Esophagus squamous epithelium (tissue), 5 donors: ENCODE measurements at regions not wholly inside any gene's neighbourhood (a gene's known extent, or its start where the extent isn't known, plus 50 kb on each side); places are given as distances from the start of the nearest gene placed in this dataset.

Experiments
- DNase-seq: peaks from one replicate; lab custom pipeline; 2025; lab: John Stamatoyannopoulos, UW
- H3K27ac ChIP-seq, 4 donors: fragments of 200-600 bp; sonication (generic); one replicate each; pipeline ENCODE4 v1.5.1; 2016 to 2019; ENCODE audit warnings: mild to moderate bottlenecking in 1 of 4
- H3K27me3 ChIP-seq, 4 donors: fragments of 200-600 bp; sonication (generic); 1 replicate in 3 of 4; 2 replicates in 1 of 4; pipeline versions ENCODE4 v1.5.1 to v1.6.0; 2017 to 2021; ENCODE audit warnings: antibody characterized with exemption in 1 of 4
- H3K36me3 ChIP-seq, 3 donors: fragments of 200-600 bp; sonication (generic); one replicate each; pipeline ENCODE4 v1.5.1; 2016 to 2019
- H3K4me1 ChIP-seq, 3 donors: fragments of 200-600 bp; sonication (generic); one replicate each; pipeline ENCODE4 v1.5.1; 2017 to 2019
- H3K4me3 ChIP-seq, 4 donors: fragments of 200-600 bp; sonication (generic); 1 replicate in 3 of 4; 2 replicates in 1 of 4; pipeline ENCODE4 v1.5.1; 2016 to 2019; ENCODE audit warnings: mild to moderate bottlenecking in 2 of 4, moderate library complexity in 1 of 4
- H3K9me3 ChIP-seq, 3 donors: fragments of 200-600 bp; sonication (generic); one replicate each; pipeline ENCODE4 v1.5.1; 2016 to 2019
- CTCF ChIP-seq, 6 experiments: fragments of 450-650 bp in 4 of 6; fragments of 200-600 bp in 2 of 6; sonication (generic) in 2 of 6; IDR thresholded peaks; one replicate each; pipeline ENCODE4 v1.5.1; 2016 to 2019; ENCODE audit warnings: antibody characterized with exemption in 6 of 6, mild to moderate bottlenecking in 4 of 6, moderate library complexity in 4 of 6
- POLR2A ChIP-seq, 4 donors: fragments of 450-650 bp; IDR thresholded peaks; one replicate each; pipeline ENCODE4 v1.6.1; 2017; ENCODE audit warnings: antibody characterized with exemption in 4 of 4, mild to moderate bottlenecking in 4 of 4, moderate library complexity in 3 of 4
- WGBS, 2 donors: methylation state at CpG; one replicate each; pipeline ENCODE4 v1.1.5; 2018; 5-methylcytosine and 5-hydroxymethylcytosine counted together
- intact Hi-C: fragments of 100-400 bp; cut with DNase I; formaldehyde crosslinking; loops from one replicate; pipeline ENCODE4 v1.15.0; 2022
- donor health status: DM: yes; HTN: yes; CAD: no.

DNA sequence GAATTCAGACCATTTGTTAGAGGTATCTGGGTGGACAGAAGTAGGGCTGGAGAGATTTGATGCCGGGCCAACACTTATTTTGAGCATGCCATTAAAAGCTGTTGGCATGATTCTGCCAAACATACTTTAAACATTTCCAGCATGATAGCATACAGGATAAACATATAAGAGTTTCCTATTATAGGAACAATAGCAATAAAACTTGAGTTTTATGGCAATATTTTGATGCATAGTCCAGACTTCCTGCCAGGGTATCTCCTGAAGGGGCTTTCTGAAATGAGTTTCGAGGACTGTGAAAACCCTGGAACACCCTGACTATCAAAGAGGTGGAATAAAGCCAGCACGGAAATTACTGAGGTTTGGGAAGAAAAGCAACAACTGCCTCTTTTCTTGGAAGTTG is 1398.0 kb upstream of the NXPH2 start:
- no peak for DNase-seq
- no peak overlapping the region for H3K27ac ChIP-seq
- H3K4me3 ChIP-seq, result no peak overlapping the region
- WGBS, 2 donors, result 36% methylated on average over 3 of the region's 3 CpGs
- no peaks in the 10 kb centered on the region for H3K36me3 ChIP-seq
- H3K4me1 ChIP-seq, result no peaks in the 10 kb centered on the region
- intact Hi-C loops, result no loop called here
- H3K9me3 ChIP-seq, result no peaks in the 10 kb centered on the region
- TF ChIP-seq CTCF (IDR thresholded peaks at IDR 0.05) (no peak), POLR2A (IDR thresholded peaks at IDR 0.05) (no peak)
- no peaks in the 10 kb centered on the region for H3K27me3 ChIP-seq

DNA sequence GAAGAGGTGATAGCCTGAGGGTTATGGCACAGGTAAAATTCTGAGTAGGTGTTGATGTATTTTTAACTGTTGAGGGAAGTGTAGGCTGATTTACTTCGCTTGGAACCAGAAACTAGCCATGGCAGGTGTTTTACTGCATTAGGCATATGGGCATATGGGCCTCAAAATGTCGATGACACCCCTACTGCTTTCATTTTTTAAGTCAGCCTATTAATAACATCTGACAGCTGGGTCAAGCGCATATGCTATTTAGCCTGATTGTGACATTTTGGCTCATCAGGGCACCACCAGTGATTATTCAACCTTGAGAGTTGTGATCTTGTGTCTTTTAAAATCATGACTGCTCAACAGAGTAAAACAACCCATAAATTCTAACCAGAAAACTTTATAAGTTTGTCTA is 1396.9 kb upstream of the NXPH2 start:
- DNase-seq, result no peak
- no peak for TF ChIP-seq POLR2A (IDR thresholded peaks at IDR 0.05)
- no peak for TF ChIP-seq CTCF (IDR thresholded peaks at IDR 0.05)
- 47 to 63% methylated on average over 3 of the region's 3 CpGs for WGBS, 2 donors
- Histone ChIP-seq H3K4me3 (no peak overlapping the region), H3K9me3 (no peaks in the 10 kb centered on the region), H3K36me3 (no peaks in the 10 kb centered on the region), H3K27ac (no peak overlapping the region), H3K27me3 (no peaks in the 10 kb centered on the region), H3K4me1 (no peaks in the 10 kb centered on the region)
- intact Hi-C loops, result no loop called here

DNA sequence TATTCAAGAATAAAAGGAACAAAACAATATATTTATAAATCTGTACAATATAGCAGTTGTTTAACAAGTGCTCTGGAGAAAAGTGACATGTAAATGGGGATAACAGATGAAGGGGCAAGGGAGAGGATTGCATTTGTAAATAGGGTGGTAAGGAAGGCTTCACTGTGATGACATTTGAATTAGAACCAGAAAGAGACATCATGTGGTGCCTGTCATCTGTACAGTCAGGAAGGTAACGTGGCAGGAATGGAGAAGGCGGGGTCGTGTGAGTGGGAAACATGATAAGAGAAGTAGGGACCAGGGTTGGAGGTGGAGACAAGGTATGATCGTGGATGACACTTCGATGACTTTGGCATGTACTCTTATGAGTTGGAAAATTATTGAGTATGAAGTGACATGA is 1393.6 kb upstream of the NXPH2 start:
- no peaks in the 10 kb centered on the region for H3K4me1 ChIP-seq
- TF ChIP-seq CTCF (IDR thresholded peaks at IDR 0.05) (no peak), POLR2A (IDR thresholded peaks at IDR 0.05) (no peak)
- H3K4me3 ChIP-seq, result no peak overlapping the region
- H3K27me3 ChIP-seq, result no peaks in the 10 kb centered on the region
- intact Hi-C loops, result no loop called here
- H3K9me3 ChIP-seq, result no peaks in the 10 kb centered on the region
- H3K36me3 ChIP-seq, result no peaks in the 10 kb centered on the region
- no peak for DNase-seq
- 65 to 69% methylated on average over 5 of the region's 5 CpGs for WGBS, 2 donors
- H3K27ac ChIP-seq, result no peak overlapping the region

DNA sequence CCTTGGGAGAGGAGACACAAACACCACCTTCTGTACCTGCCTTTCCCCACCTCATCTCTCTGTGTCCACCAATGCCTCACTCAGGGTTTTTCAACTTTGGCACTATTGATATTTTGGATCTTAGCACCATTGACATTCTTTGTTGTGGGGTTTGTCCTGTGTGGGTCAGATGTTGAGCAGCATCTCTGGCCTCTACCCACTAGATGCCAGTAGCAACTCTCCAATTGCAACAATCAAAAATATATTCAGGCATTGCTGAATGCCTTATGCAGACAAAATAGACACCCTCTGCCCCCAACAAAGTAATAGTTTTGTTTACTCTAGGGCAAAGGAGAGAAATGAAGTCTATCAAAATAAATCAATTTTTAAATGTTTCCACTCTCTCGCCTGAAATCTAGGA is 1384.3 kb upstream of the NXPH2 start:
- Histone ChIP-seq H3K27ac (no peak overlapping the region), H3K4me1 (no peaks in the 10 kb centered on the region), H3K4me3 (no peak overlapping the region), H3K36me3 (no peaks in the 10 kb centered on the region), H3K9me3 (peaks cover 0 to 9% (median 0%) of the 10 kb centered on the region in 3 donors), H3K27me3 (no peaks in the 10 kb centered on the region)
- 54 to 59% methylated on average over 1 of the region's 1 CpG for WGBS, 2 donors
- TF ChIP-seq CTCF (IDR thresholded peaks at IDR 0.05) (no peak), POLR2A (IDR thresholded peaks at IDR 0.05) (no peak)
- intact Hi-C loops, result no loop called here
- no peak for DNase-seq

GRCh38 chr2:140158259-140158658 is 1378.1 kb upstream of the NXPH2 start:
- Histone ChIP-seq H3K27me3 (no peaks in the 10 kb centered on the region), H3K36me3 (no peaks in the 10 kb centered on the region), H3K9me3 (no peaks in the 10 kb centered on the region), H3K27ac (no peak overlapping the region), H3K4me3 (no peak overlapping the region), H3K4me1 (no peaks in the 10 kb centered on the region)
- 45 to 46% methylated on average over 2 of the region's 2 CpGs for WGBS, 2 donors
- DNase-seq, result no peak
- TF ChIP-seq CTCF (IDR thresholded peaks at IDR 0.05), result no peak
- intact Hi-C loops, result no loop called here
